AG04449 (cell line): ENCODE measurements at regions not wholly inside any gene's neighbourhood (a gene's known extent, or its start where the extent isn't known, plus 50 kb on each side); places are given as distances from the start of the nearest gene placed in this dataset.
A peak's percentile ranks its signal among the peaks of the same experiment; 100 is the strongest.

Experiments used
- CTCF ChIA-PET: fragments of 350-600 bp; formaldehyde crosslinking; extraction: SDS; loops from one replicate; lab custom pipeline; 2021; ENCODE audit warnings: antibody characterized with exemption; lab: Yijun Ruan, JAX
- POLR2A ChIA-PET: fragments of 400-600, 350-600 bp; formaldehyde crosslinking; extraction: SDS; loops from one replicate; lab custom pipeline; 2020; ENCODE audit warnings: antibody characterized with exemption, inconsistent platforms; lab: Yijun Ruan, JAX
- DNase-seq: peaks from one replicate; pipeline ENCODE4 v3.0.0-alpha.2; 2010; ENCODE audit warnings: low read depth, low spot score
- H3K4me3 ChIP-seq: 2 replicates; pipeline ENCODE4 v1.5.1; 2011; ENCODE audit warnings: low read depth, mild to moderate bottlenecking, control low read depth, low read length
- TF ChIP-seq, protein P1 (sequence below): IDR thresholded peaks from one replicate; pipeline ENCODE4 v1.5.1; 2011; ENCODE audit warnings: mild to moderate bottlenecking, moderate library complexity, low read length, control low read depth, inconsistent platforms; ENCODE audit not compliant: insufficient read depth; ENCODE audit errors: missing control alignments

DNA sequence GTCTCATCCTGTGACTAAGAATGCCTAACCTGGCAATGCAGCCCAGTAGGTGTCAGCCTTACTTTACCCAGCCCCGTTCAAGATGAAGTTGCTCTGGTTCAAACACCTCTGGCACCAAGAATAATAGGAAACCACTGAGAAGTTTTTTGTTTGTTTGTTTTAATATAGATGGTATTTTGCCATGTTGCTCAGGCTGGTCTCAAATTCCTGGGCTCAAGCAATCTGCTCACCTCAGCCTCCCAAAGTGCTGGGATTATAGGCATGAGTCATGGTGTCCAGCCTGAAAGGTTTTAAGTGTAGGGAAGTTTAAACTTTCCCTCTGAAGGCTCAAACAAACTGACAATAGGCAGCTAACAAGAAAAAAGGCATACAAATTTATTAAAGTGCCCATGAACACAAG lies 51.2 kb upstream of the ABCC4 start:
- no peak for DNase-seq
- ChIA-PET POLR2A (no interaction called here), CTCF (interaction anchor here (0.7 to 2.2 kb wide), 4 partner anchors 10 to 1985 kb away, joined by 3 to 10 read pairs (median 3); no protein-coding TSS in a partner anchor)
- TF ChIP-seq, protein P1, sequence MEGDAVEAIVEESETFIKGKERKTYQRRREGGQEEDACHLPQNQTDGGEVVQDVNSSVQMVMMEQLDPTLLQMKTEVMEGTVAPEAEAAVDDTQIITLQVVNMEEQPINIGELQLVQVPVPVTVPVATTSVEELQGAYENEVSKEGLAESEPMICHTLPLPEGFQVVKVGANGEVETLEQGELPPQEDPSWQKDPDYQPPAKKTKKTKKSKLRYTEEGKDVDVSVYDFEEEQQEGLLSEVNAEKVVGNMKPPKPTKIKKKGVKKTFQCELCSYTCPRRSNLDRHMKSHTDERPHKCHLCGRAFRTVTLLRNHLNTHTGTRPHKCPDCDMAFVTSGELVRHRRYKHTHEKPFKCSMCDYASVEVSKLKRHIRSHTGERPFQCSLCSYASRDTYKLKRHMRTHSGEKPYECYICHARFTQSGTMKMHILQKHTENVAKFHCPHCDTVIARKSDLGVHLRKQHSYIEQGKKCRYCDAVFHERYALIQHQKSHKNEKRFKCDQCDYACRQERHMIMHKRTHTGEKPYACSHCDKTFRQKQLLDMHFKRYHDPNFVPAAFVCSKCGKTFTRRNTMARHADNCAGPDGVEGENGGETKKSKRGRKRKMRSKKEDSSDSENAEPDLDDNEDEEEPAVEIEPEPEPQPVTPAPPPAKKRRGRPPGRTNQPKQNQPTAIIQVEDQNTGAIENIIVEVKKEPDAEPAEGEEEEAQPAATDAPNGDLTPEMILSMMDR = no peak
- H3K4me3 ChIP-seq = no peak overlapping the region

DNA sequence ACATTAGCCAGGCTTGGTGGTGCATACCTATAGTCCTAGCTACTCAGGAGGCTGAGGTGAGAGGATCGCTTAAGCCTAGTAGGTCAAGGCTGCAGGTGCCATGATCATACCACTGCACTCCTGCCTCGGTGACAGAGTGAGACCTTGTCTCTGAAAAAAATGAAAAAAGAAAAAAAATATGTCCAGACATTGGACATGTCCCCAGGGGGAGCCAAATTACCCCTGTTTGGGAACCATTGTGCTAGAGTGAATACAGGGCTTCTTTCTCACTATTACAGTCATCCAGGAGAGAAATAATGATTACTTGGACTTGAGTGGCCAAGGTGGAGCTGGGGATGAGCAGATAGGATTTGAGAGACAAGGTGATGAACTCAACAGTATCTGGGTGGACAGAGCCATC lies 52.9 kb upstream of the ABCC4 start:
- ChIA-PET CTCF (interaction anchor here (1.9 to 4.5 kb wide), 3 partner anchors 26 to 164 kb away, joined by 5 to 18 read pairs (median 10); no protein-coding TSS in a partner anchor), POLR2A (no interaction called here)
- no peak for DNase-seq
- TF ChIP-seq, protein P1 = no peak
- H3K4me3 ChIP-seq = no peak overlapping the region

GRCh38 chr13:95354680-95355487 lies 53.6 kb upstream of the ABCC4 start:
- TF ChIP-seq, protein P1 = no peak
- ChIA-PET POLR2A (no interaction called here), CTCF (interaction anchor here (1.1 to 4.5 kb wide), 5 partner anchors 15 to 172 kb away, joined by 3 to 18 read pairs (median 5); no protein-coding TSS in a partner anchor)
- no peak overlapping the region for H3K4me3 ChIP-seq
- DNase-seq = no peak

- DNase-seq = peak; percentile 24
- TF ChIP-seq, protein P1 = no peak
- ChIA-PET CTCF (interaction anchor here (0.9 to 4.5 kb wide), 5 partner anchors 14 to 173 kb away, joined by 3 to 18 read pairs (median 4); no protein-coding TSS in a partner anchor), POLR2A (no interaction called here)
- no peak overlapping the region for H3K4me3 ChIP-seq
Observed at GRCh38 chr13:95355494-95355893, 54.2 kb upstream of the ABCC4 start.

GRCh38 chr13:95356916-95357315 lies 55.7 kb upstream of the ABCC4 start:
- DNase-seq = no peak
- no peak overlapping the region for H3K4me3 ChIP-seq
- ChIA-PET POLR2A (no interaction called here), CTCF (interaction anchor here (4.5 kb wide), 1 partner anchor 23 kb away, joined by 18 read pairs; no protein-coding TSS in a partner anchor)
- TF ChIP-seq, protein P1 = no peak

DNA sequence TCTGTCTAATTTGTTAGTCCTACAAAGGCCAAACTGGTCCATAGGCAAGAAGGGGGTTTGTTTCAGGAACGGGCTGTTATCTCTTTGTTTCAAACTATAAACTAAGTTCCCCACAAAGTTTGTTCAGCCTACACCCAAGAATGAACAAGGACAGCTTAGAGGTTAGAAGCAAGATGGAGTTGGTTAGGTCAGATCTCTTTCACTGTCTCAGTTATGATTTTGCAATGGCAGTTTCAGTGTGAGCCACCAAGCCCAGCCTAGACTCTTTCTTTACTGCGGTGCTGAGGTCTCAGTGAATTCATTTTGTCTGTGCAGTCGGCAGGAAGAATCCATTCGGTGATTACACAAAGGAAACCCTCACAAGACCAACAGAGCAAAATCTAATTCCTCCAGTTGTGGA lies 56.6 kb upstream of the ABCC4 start:
- TF ChIP-seq, protein P1 = no peak
- no peak overlapping the region for H3K4me3 ChIP-seq
- DNase-seq = no peak
- ChIA-PET CTCF (interaction anchor here (1.1 to 2.1 kb wide), 2 partner anchors 166 to 167 kb away, joined by 3 to 6 read pairs; no protein-coding TSS in a partner anchor), POLR2A (no interaction called here)
